ENCODE measurements at regions not wholly inside any gene's neighbourhood (a gene's known extent, or its start where the extent isn't known, plus 50 kb on each side); places are given as distances from the start of the nearest gene placed in this dataset.

DNA sequence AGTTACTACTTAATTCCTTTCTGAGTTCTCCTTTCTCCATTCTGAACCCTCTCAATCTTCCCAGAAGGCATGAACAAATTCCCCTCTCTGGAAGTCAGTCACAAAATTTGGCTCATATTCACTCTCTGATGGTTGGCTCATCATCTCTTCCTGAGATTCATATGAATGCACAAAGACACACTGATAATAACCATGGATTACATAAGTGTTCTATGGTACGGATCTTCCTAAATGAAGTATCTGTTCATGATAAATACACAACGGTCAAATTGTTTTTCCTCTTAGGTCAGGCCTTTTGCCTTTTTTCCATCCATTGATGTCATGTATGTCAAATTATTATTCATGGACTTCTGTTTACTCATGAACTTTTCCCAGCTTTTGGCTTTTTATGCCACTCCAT, 162.6 kb downstream of the P2RY1 start:
- H3K27me3 Mint-ChIP-seq, result peaks cover 3% of the 10 kb centered on the region
- no peaks in the 10 kb centered on the region for H4K20me1 ChIP-seq (ENCODE audit: control insufficient read depth, insufficient read depth, low read length, poor library complexity, severe bottlenecking)
- H3K27me3 ChIP-seq (replicated peaks in 1 of 4; ENCODE audit: control extremely low read depth in 1 of 4, control insufficient read depth in 3 of 4, insufficient read depth in 4 of 4, low read length in 3 of 4), result no peaks in the 10 kb centered on the region
- no peaks in the 10 kb centered on the region for H3K4me1 Mint-ChIP-seq
- TF ChIP-seq EZH2 (IDR thresholded peaks at IDR 0.05; ENCODE audit: borderline replicate concordance, insufficient read depth, low read depth, low read length, poor library complexity, severe bottlenecking), result no peak
- TF ChIP-seq, protein P1, sequence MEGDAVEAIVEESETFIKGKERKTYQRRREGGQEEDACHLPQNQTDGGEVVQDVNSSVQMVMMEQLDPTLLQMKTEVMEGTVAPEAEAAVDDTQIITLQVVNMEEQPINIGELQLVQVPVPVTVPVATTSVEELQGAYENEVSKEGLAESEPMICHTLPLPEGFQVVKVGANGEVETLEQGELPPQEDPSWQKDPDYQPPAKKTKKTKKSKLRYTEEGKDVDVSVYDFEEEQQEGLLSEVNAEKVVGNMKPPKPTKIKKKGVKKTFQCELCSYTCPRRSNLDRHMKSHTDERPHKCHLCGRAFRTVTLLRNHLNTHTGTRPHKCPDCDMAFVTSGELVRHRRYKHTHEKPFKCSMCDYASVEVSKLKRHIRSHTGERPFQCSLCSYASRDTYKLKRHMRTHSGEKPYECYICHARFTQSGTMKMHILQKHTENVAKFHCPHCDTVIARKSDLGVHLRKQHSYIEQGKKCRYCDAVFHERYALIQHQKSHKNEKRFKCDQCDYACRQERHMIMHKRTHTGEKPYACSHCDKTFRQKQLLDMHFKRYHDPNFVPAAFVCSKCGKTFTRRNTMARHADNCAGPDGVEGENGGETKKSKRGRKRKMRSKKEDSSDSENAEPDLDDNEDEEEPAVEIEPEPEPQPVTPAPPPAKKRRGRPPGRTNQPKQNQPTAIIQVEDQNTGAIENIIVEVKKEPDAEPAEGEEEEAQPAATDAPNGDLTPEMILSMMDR (IDR thresholded peaks at IDR 0.05), result no peak
- ChIA-PET POLR2A (no interaction called here), CTCF (interaction anchor here (0.6 kb wide), 1 partner anchor 536 kb away, joined by 5 read pairs; no protein-coding TSS in a partner anchor)
- no CpG with 5 or more reads among the region's 2 CpGs for WGBS (ENCODE audit: insufficient coverage)
- no peaks in the 10 kb centered on the region for H3K36me3 ChIP-seq (replicated peaks in 1 of 2; ENCODE audit: control extremely low read depth in 1 of 2, control insufficient read depth in 1 of 2, extremely low read depth in 1 of 2, insufficient read depth in 2 of 2, low read length in 1 of 2)
- no peak overlapping the region for H3K9ac ChIP-seq (ENCODE audit: low read length)
- no peaks in the 10 kb centered on the region for H3K79me2 ChIP-seq (ENCODE audit: control insufficient read depth, insufficient read depth, low read length)
- H3K27ac ChIP-seq (ENCODE audit: low read length in 2 of 2), result no peak overlapping the region
- H3K9me3 ChIP-seq (ENCODE audit: control extremely low read depth in 1 of 3, control insufficient read depth in 2 of 3, insufficient read depth in 1 of 3, low read length in 2 of 3), result no peaks in the 10 kb centered on the region
- H3K27ac Mint-ChIP-seq, result no peak overlapping the region
- ATAC-seq (ENCODE audit: low read depth) (no peak), DNase-seq (no peak)
- H2AFZ ChIP-seq (ENCODE audit: insufficient read depth, low read depth, low read length, poor library complexity, severe bottlenecking), result no peak overlapping the region
- no peak overlapping the region for H3K4me3 ChIP-seq (ENCODE audit: control extremely low read depth in 1 of 5, extremely low read depth in 1 of 5, insufficient read depth in 1 of 5, low read depth in 2 of 5, low read length in 4 of 5)
- H3K4me1 ChIP-seq (ENCODE audit: control insufficient read depth in 2 of 2, insufficient read depth in 2 of 2, low read length in 2 of 2), result no peaks in the 10 kb centered on the region
- no peak overlapping the region for H3K4me3 Mint-ChIP-seq
- intact Hi-C loops (cut with micrococcal nuclease), result no loop called here
- no peaks in the 10 kb centered on the region for H3K9me3 Mint-ChIP-seq (ENCODE audit: insufficient read depth)
- no peak overlapping the region for H3K4me2 ChIP-seq (replicated peaks; ENCODE audit: low read depth, low read length, poor library complexity, severe bottlenecking)

DNA sequence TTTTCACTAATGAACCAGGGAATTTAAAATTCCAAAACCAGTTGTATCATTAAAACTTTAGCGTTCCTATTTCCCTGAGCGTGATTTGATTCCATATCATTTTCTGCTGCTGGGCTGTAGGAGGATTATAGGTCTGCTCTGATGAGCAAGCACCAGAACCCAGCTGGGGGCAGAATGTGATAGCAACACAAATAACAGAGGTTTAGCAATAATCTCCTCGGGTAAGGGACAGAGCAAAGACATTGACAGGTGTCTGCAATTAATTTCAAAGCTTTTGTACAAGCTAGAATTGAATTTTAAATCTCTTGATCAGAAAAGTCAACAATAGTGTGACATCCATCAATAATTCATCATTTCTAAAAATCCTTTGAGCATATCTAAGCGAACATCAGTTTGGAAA, 163.4 kb upstream of the RAP2B start:
- H3K9me3 ChIP-seq (ENCODE audit: control extremely low read depth in 1 of 3, control insufficient read depth in 2 of 3, insufficient read depth in 1 of 3, low read length in 2 of 3), result no peaks in the 10 kb centered on the region
- intact Hi-C loops (cut with micrococcal nuclease), result no loop called here
- H3K27ac ChIP-seq (ENCODE audit: low read length in 2 of 2), result no peak overlapping the region
- H3K4me3 ChIP-seq (ENCODE audit: control extremely low read depth in 1 of 5, extremely low read depth in 1 of 5, insufficient read depth in 1 of 5, low read depth in 2 of 5, low read length in 4 of 5), result no peak overlapping the region
- Mint-ChIP-seq H3K27ac (no peak overlapping the region), H3K4me3 (no peak overlapping the region), H3K4me1 (no peaks in the 10 kb centered on the region), H3K9me3 (ENCODE audit: insufficient read depth) (no peaks in the 10 kb centered on the region), H3K27me3 (peaks cover 3% of the 10 kb centered on the region)
- no peaks in the 10 kb centered on the region for H3K79me2 ChIP-seq (ENCODE audit: control insufficient read depth, insufficient read depth, low read length)
- no peaks in the 10 kb centered on the region for H3K4me1 ChIP-seq (ENCODE audit: control insufficient read depth in 2 of 2, insufficient read depth in 2 of 2, low read length in 2 of 2)
- H3K36me3 ChIP-seq (replicated peaks in 1 of 2; ENCODE audit: control extremely low read depth in 1 of 2, control insufficient read depth in 1 of 2, extremely low read depth in 1 of 2, insufficient read depth in 2 of 2, low read length in 1 of 2), result no peaks in the 10 kb centered on the region
- no peak overlapping the region for H3K4me2 ChIP-seq (replicated peaks; ENCODE audit: low read depth, low read length, poor library complexity, severe bottlenecking)
- ChIA-PET POLR2A (no interaction called here), CTCF (no interaction called here)
- no peak for DNase-seq
- no peak for ATAC-seq (ENCODE audit: low read depth)
- no peaks in the 10 kb centered on the region for H4K20me1 ChIP-seq (ENCODE audit: control insufficient read depth, insufficient read depth, low read length, poor library complexity, severe bottlenecking)
- TF ChIP-seq, protein P1 (IDR thresholded peaks at IDR 0.05), result no peak
- no peak for TF ChIP-seq EZH2 (IDR thresholded peaks at IDR 0.05; ENCODE audit: borderline replicate concordance, insufficient read depth, low read depth, low read length, poor library complexity, severe bottlenecking)
- WGBS (ENCODE audit: insufficient coverage), result 67% methylated on average over 1 of the region's 4 CpGs
- no peak overlapping the region for H2AFZ ChIP-seq (ENCODE audit: insufficient read depth, low read depth, low read length, poor library complexity, severe bottlenecking)
- H3K27me3 ChIP-seq (replicated peaks in 1 of 4; ENCODE audit: control extremely low read depth in 1 of 4, control insufficient read depth in 3 of 4, insufficient read depth in 4 of 4, low read length in 3 of 4), result no peaks in the 10 kb centered on the region
- H3K9ac ChIP-seq (ENCODE audit: low read length), result no peak overlapping the region
